Activated CD4-positive, CD25-positive, alpha-beta regulatory T cell treated with anti-CD3 and anti-CD28 coated beads, Interleukin-2, amount 50 U/mL, for 16 hours (primary cell): ENCODE measurements at regions not wholly inside any gene's neighbourhood (a gene's known extent, or its start where the extent isn't known, plus 50 kb on each side); places are given as distances from the start of the nearest gene placed in this dataset.
"Not testable (repeated sequence)": the region's sequence is repeated elsewhere in the genome, so short reads cannot be mapped to it uniquely, and the experiment has no call there.

ENCODE experiments used
- DNase-seq: peaks from one replicate; pipeline ENCODE4 v3.0.0-alpha.2; 2020; ENCODE audit warnings: low read depth, low spot score

GRCh38 chr1:195847957-195848875 lies 760.0 kb downstream of the KCNT2 start:
- not testable (repeated sequence) for DNase-seq

GRCh38 chr1:195831789-195832188 lies 776.5 kb downstream of the KCNT2 start:
- no peak for DNase-seq

GRCh38 chr1:195828325-195828724 lies 779.9 kb downstream of the KCNT2 start:
- no peak for DNase-seq

GRCh38 chr1:195820925-195821324 lies 787.3 kb downstream of the KCNT2 start:
- no peak for DNase-seq

GRCh38 chr1:195806060-195806459 lies 802.2 kb downstream of the KCNT2 start:
- no peak for DNase-seq

- DNase-seq = no peak
Observed at GRCh38 chr1:195804547-195804946, 803.7 kb downstream of the KCNT2 start.

GRCh38 chr1:195799016-195799415 lies 809.2 kb downstream of the KCNT2 start:
- no peak for DNase-seq

- no peak for DNase-seq
Observed at GRCh38 chr1:195794225-195794624, 814.0 kb downstream of the KCNT2 start.

- no peak for DNase-seq
Observed at GRCh38 chr1:195791796-195792195, 816.4 kb downstream of the KCNT2 start.

- no peak for DNase-seq
Observed at GRCh38 chr1:195790514-195791168, 817.6 kb downstream of the KCNT2 start.

- DNase-seq = no peak
Observed at GRCh38 chr1:195789321-195789720, 818.9 kb downstream of the KCNT2 start.

GRCh38 chr1:195788721-195789120 lies 819.5 kb downstream of the KCNT2 start:
- DNase-seq = no peak

GRCh38 chr1:195785830-195786229 lies 822.4 kb downstream of the KCNT2 start:
- DNase-seq = no peak

- DNase-seq = no peak
Observed at GRCh38 chr1:195773931-195774330, 834.3 kb downstream of the KCNT2 start.

- DNase-seq = no peak
Observed at GRCh38 chr1:195769461-195769860, 838.8 kb downstream of the KCNT2 start.

GRCh38 chr1:195768936-195769335 lies 839.3 kb downstream of the KCNT2 start:
- DNase-seq = no peak

- DNase-seq = no peak
Observed at GRCh38 chr1:195768377-195768776, 839.9 kb downstream of the KCNT2 start.

GRCh38 chr1:195766709-195767108 lies 841.5 kb downstream of the KCNT2 start:
- no peak for DNase-seq

- DNase-seq = no peak
Observed at GRCh38 chr1:195765099-195765498, 843.1 kb downstream of the KCNT2 start.

GRCh38 chr1:195763907-195764374 lies 844.3 kb downstream of the KCNT2 start:
- DNase-seq = no peak

- DNase-seq = no peak
Observed at GRCh38 chr1:195763146-195763906, 844.9 kb downstream of the KCNT2 start.

- DNase-seq = no peak
Observed at GRCh38 chr1:195761104-195761503, 847.1 kb downstream of the KCNT2 start.
